GM12892 (cell line): ENCODE measurements at regions not wholly inside any gene's neighbourhood (a gene's known extent, or its start where the extent isn't known, plus 50 kb on each side); places are given as distances from the start of the nearest gene placed in this dataset.

Experiments
- POLR2AphosphoS5 ChIP-seq: IDR thresholded peaks from 2 replicates; pipeline ENCODE4 v1.6.1; 2011; ENCODE audit warnings: low read depth, low read length, control low read depth
- TAF1 ChIP-seq: IDR thresholded peaks from 2 replicates; pipeline ENCODE4 v1.6.1; 2011; ENCODE audit warnings: low read depth, mild to moderate bottlenecking, control low read depth, low read length, borderline replicate concordance

DNA sequence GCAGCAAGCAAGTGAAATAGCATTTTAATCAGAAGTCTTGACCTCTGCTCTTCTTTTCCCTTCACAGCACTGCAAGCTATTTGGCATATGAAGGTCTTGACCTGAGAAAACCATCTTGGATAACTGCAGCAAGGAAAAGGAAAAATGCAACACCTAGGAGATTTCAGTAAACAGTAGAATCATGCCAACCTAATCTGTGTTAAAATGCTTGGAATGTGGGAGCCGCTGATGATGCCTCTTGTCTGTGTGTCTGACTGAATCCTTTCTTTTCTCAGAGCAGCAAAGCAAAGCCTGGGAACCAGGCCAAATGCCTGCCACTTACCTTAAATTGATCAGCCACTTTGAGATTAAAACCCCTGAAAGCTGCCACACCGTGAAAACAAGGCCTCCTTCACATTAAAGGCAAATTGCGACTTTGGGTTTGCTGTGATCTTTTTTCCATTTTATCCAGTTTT is 80.4 kb upstream of the CDK6 start:
- TF ChIP-seq TAF1: no peak
- no peak for TF ChIP-seq POLR2AphosphoS5
